Adrenal gland (tissue), 9 donors: ENCODE measurements at regions not wholly inside any gene's neighbourhood (a gene's known extent, or its start where the extent isn't known, plus 50 kb on each side); places are given as distances from the start of the nearest gene placed in this dataset.

Source experiments
- DNase-seq, 7 donors: peaks; one replicate each; pipeline ENCODE4 v3.0.0-alpha.2; 2019 to 2020
- H3K27ac ChIP-seq, 5 donors: fragments of 200-600 bp; sonication (generic) in 4 of 5; 1 replicate in 3 of 5; 2 replicates in 2 of 5; pipeline versions ENCODE4 v1.5.1 to v1.8.0; 2016 to 2020; ENCODE audit warnings: mild to moderate bottlenecking in 1 of 5
- H3K27me3 ChIP-seq: fragments of 200-600 bp; 2 replicates; pipeline ENCODE4 v1.8.0; 2021
- H3K36me3 ChIP-seq, 2 donors: fragments of 200-600 bp; replicated peaks in 1 of 2; 1 replicate in 1 of 2; 2 replicates in 1 of 2; pipeline versions ENCODE4 v1.5.1 to v1.8.0; 2018 to 2022
- H3K4me1 ChIP-seq, 2 donors: fragments of 200-600 bp; replicated peaks in 1 of 2; 1 replicate in 1 of 2; 2 replicates in 1 of 2; pipeline versions ENCODE4 v1.5.1 to v1.8.0; 2018 to 2021
- H3K4me3 ChIP-seq, 4 donors: fragments of 200-600 bp; sonication (generic) in 3 of 4; one replicate each; pipeline ENCODE4 v1.5.1; 2016 to 2018
- H3K9me3 ChIP-seq, 3 donors: fragments of 200-600 bp; sonication (generic) in 1 of 3; replicated peaks in 1 of 3; 1 replicate in 2 of 3; 2 replicates in 1 of 3; pipeline versions ENCODE4 v1.5.1 to v1.8.0; 2016 to 2021
- CTCF ChIP-seq, 6 experiments: fragments of 450-650 bp in 4 of 6; fragments of 200-600 bp in 2 of 6; sonication (generic) in 1 of 6; IDR thresholded peaks; 1 replicate in 5 of 6; 2 replicates in 1 of 6; pipeline versions ENCODE4 v1.5.1 to v1.8.0; 2016 to 2021; ENCODE audit warnings: antibody characterized with exemption in 6 of 6, mild to moderate bottlenecking in 2 of 6, moderate library complexity in 1 of 6
- POLR2A ChIP-seq, 2 donors: fragments of 450-650 bp; IDR thresholded peaks; one replicate each; pipeline ENCODE4 v1.6.1; 2017; ENCODE audit warnings: antibody characterized with exemption in 2 of 2, mild to moderate bottlenecking in 2 of 2, moderate library complexity in 1 of 2
- WGBS, 4 donors: extraction: QIAGEN DNeasy Blood & Tissue Kit in 2 of 4; methylation state at CpG; one replicate each; pipeline versions ENCODE4 v1.1.5 to v1.1.7; 2013 to 2017; 5-methylcytosine and 5-hydroxymethylcytosine counted together
- intact Hi-C, 2 donors: fragments of 100-400 bp; cut with DNase I; formaldehyde crosslinking; loops; one replicate each; pipeline versions ENCODE4 v1.14.1 to v1.15.0; 2022 to 2023
- donor health status: healthy with polysubstance abuse.
- donor health status: Bipolar disorder and iron deficiency.
- donor health status: DM: yes; HTN: yes; CAD: no.
- donor health status: DM: no; HTN: no; CAD: no.
- donor health status: DM: no; HTN: no; CAD: no.

DNA sequence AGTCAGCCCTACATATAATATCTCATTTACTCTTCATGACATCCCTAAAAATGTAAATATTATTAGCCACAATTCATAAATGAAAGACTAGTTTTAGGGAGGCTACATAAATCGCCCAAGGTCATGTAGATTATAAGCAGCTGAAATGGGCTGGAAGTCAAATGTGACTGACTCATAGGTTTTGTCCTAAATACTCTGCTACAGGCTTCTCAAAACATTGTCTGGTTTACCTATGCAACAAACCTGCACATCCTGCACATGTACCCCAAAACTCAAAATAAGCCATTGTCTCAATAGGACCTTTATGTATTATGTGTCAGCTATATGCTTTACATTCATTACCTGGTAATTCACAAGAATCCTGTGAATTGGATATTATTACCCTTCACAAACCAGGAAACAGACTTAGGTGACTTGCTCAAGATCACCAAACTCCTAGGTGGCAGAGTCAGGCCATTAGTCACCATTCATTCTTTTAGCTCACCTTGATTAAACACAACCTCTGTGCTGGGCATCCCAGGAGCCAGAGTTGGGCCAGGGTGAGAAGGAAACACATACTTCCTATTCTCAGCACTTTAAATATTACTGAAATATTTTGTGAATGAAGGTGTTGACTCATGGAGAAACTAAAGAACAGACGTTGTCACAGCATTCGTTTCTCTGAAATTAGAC is 69.4 kb upstream of the CPO start:
- intact Hi-C loops = no loop called here
- DNase-seq = peak in 3 of 7 donors; percentile 14 to 38 (median 37)
- no peak overlapping the region for H3K27ac ChIP-seq
- 42 to 58% (median 49%) methylated on average over 3 of the region's 3 CpGs for WGBS, 4 donors
- H3K4me1 ChIP-seq = peaks cover 4 to 11% of the 10 kb centered on the region in 2 donors
- H3K36me3 ChIP-seq = no peaks in the 10 kb centered on the region
- TF ChIP-seq POLR2A (IDR thresholded peaks at IDR 0.05) (no peak), CTCF (IDR thresholded peaks at IDR 0.05) (no peak)
- H3K27me3 ChIP-seq = no peaks in the 10 kb centered on the region
- H3K9me3 ChIP-seq = no peaks in the 10 kb centered on the region
- H3K4me3 ChIP-seq = no peak overlapping the region

DNA sequence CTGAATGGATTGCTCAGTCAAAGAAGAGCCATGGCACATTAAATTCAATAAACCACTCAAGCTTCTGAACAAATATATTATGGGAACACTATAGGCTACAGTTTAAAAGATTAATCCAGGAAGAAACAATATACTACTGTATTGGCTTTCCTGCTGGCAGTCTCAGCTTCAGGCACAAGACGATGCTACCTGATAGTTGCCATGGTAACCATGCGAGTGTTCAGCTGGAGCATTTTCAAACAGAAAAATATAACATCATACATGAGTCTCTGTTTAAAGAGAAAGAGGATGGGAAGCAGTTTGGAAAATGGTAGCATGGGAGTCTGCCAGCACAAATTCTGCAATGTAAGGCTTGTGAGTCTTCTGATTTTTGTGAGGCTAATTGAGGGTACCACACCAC is 65.9 kb upstream of the CPO start:
- Histone ChIP-seq H3K9me3 (no peaks in the 10 kb centered on the region), H3K27ac (no peak overlapping the region), H3K4me3 (no peak overlapping the region), H3K27me3 (no peaks in the 10 kb centered on the region), H3K4me1 (peaks cover 4 to 11% of the 10 kb centered on the region in 2 donors), H3K36me3 (no peaks in the 10 kb centered on the region)
- WGBS, 4 donors = 7 to 27% (median 21%) methylated on average over 2 of the region's 2 CpGs
- TF ChIP-seq POLR2A (IDR thresholded peaks at IDR 0.05) (no peak), CTCF (IDR thresholded peaks at IDR 0.05) (no peak)
- intact Hi-C loops = no loop called here
- DNase-seq = peak in 1 of 7 donors; percentile 73

GRCh38 chr2:206875701-206876100 is 63.6 kb upstream of the CPO start:
- Histone ChIP-seq H3K27me3 (no peaks in the 10 kb centered on the region), H3K4me3 (no peak overlapping the region), H3K4me1 (no peaks in the 10 kb centered on the region), H3K27ac (no peak overlapping the region), H3K9me3 (no peaks in the 10 kb centered on the region), H3K36me3 (no peaks in the 10 kb centered on the region)
- intact Hi-C loops = no loop called here
- 58 to 72% (median 69%) methylated on average over 2 of the region's 2 CpGs for WGBS, 4 donors
- no peak for TF ChIP-seq CTCF (IDR thresholded peaks at IDR 0.05)
- no peak for TF ChIP-seq POLR2A (IDR thresholded peaks at IDR 0.05)
- no peak for DNase-seq

- Histone ChIP-seq H3K9me3 (no peaks in the 10 kb centered on the region), H3K36me3 (no peaks in the 10 kb centered on the region), H3K27me3 (no peaks in the 10 kb centered on the region), H3K27ac (no peak overlapping the region), H3K4me3 (no peak overlapping the region), H3K4me1 (no peaks in the 10 kb centered on the region)
- TF ChIP-seq CTCF (IDR thresholded peaks at IDR 0.05) = no peak
- no peak for TF ChIP-seq POLR2A (IDR thresholded peaks at IDR 0.05)
- WGBS, 4 donors = 69 to 77% (median 72%) methylated on average over 5 to 7 of the region's 7 CpGs
- intact Hi-C loops = no loop called here
- no peak for DNase-seq
Observed at GRCh38 chr2:206876216-206876860, 63.0 kb upstream of the CPO start.
